HepG2 (cell line): ENCODE measurements at regions not wholly inside any gene's neighbourhood (a gene's known extent, or its start where the extent isn't known, plus 50 kb on each side); places are given as distances from the start of the nearest gene placed in this dataset.

Experiments
- ATAC-seq: fragments of 200-7000 bp; cut with Tn5 transposase; 3 replicates; pipeline ENCODE4 v1.9.1; 2020; ENCODE audit warnings: mild to moderate bottlenecking, moderate library complexity
- BruUV-seq: library from RNA; stranded (reverse); fragments of 400-500 nt; replicated peaks from 2 replicates; lab custom pipeline; 2021; lab: Mats Ljungman, UMichigan
- CTCF ChIA-PET: fragments of 300-600 bp; formaldehyde crosslinking; extraction: SDS; loops from one replicate; lab custom pipeline; 2021; ENCODE audit warnings: low total read pairs, inconsistent platforms, low intra/inter-chr PET ratio; lab: Yijun Ruan, JAX
- POLR2A ChIA-PET: fragments of 350-600 bp; sonication (Branson Sonifier 250); formaldehyde crosslinking; loops from one replicate; lab custom pipeline; 2020; ENCODE audit warnings: antibody characterized with exemption, inconsistent platforms; lab: Yijun Ruan, JAX
- DNase-seq: peaks from one replicate; pipeline ENCODE4 v3.0.0-alpha.2; 2015; ENCODE audit warnings: low spot score
- FAIRE-seq: peaks from 3 replicates; lab custom pipeline; 2011; peaks lifted over from hg19 to GRCh38; lab: Jason Lieb, UNC
- H2AFZ ChIP-seq: one replicate; pipeline ENCODE4 v1.6.1; 2011; ENCODE audit warnings: low read length, inconsistent platforms
- H3K27ac ChIP-seq: fragments of 300-600 bp; 3 replicates; pipeline ENCODE4 v1.8.0; 2011; ENCODE audit warnings: mixed run types, mild to moderate bottlenecking, mixed read lengths, low read length, inconsistent platforms; ENCODE audit not compliant: insufficient read depth; ENCODE audit errors: extremely low read length
- H3K27me3 ChIP-seq, 2 experiments: fragments of 200-600 bp in 1 of 2; 2 replicates in 1 of 2; 3 replicates in 1 of 2; pipeline versions ENCODE4 v1.6.0 to v1.8.0; 2011; ENCODE audit warnings: low read length in 2 of 2, mild to moderate bottlenecking in 2 of 2, moderate library complexity in 2 of 2, inconsistent platforms in 1 of 2; ENCODE audit not compliant: insufficient read depth in 2 of 2, control insufficient read depth in 1 of 2
- H3K36me3 ChIP-seq, 2 experiments: fragments of 200-600 bp in 1 of 2; replicated peaks in 1 of 2; 2 replicates in 1 of 2; 3 replicates in 1 of 2; pipeline versions ENCODE4 v1.5.1 to v1.8.0; 2011; ENCODE audit warnings: low read length in 2 of 2, inconsistent platforms in 1 of 2; ENCODE audit not compliant: insufficient read depth in 2 of 2, control insufficient read depth in 1 of 2
- H3K4me1 ChIP-seq: 2 replicates; pipeline ENCODE4 v1.5.1; 2012; ENCODE audit warnings: low read length, inconsistent platforms; ENCODE audit not compliant: insufficient read depth
- H3K4me2 ChIP-seq: 2 replicates; pipeline ENCODE4 v1.6.0; 2011; ENCODE audit warnings: low read depth, low read length, inconsistent platforms
- H3K4me3 ChIP-seq, 3 experiments: fragments of 200-600 bp in 1 of 3; sonication (generic), shearing (Covaris generic) in 1 of 3; replicated peaks in 1 of 3; 2 replicates each; pipeline ENCODE4 v1.5.1; 2011 to 2016; ENCODE audit warnings: low read length in 3 of 3, inconsistent platforms in 2 of 3, low read depth in 2 of 3, mild to moderate bottlenecking in 2 of 3, control low read depth in 1 of 3, mixed read lengths in 1 of 3; ENCODE audit not compliant: insufficient read depth in 1 of 3
- H3K79me2 ChIP-seq: one replicate; pipeline ENCODE4 v1.6.1; 2011; ENCODE audit warnings: low read length, inconsistent platforms; ENCODE audit not compliant: insufficient read depth
- H3K9ac ChIP-seq: 2 replicates; pipeline ENCODE4 v1.6.0; 2011; ENCODE audit warnings: mild to moderate bottlenecking, low read depth, low read length, inconsistent platforms; ENCODE audit not compliant: insufficient read depth
- H3K9me3 ChIP-seq: 2 replicates; pipeline ENCODE4 v1.5.1; 2012; ENCODE audit warnings: mild to moderate bottlenecking, low read length
- H4K20me1 ChIP-seq: 2 replicates; pipeline ENCODE4 v1.6.0; 2011; ENCODE audit warnings: inconsistent platforms, mild to moderate bottlenecking, low read length, moderate library complexity; ENCODE audit not compliant: insufficient read depth
- JDP2 ChIP-seq: sonication (generic); formaldehyde crosslinking; IDR thresholded peaks from 2 replicates; pipeline ENCODE4 v1.8.1; 2022; ENCODE audit warnings: missing genetic modification reagents, borderline replicate concordance
- KDM5A ChIP-seq: fragments of 200-600 bp; sonication (generic); IDR thresholded peaks from 2 replicates; pipeline ENCODE4 v1.7.0; 2018; ENCODE audit warnings: antibody characterized with exemption, mild to moderate bottlenecking, low read length, borderline replicate concordance
- NFKB2 ChIP-seq: sonication (generic); formaldehyde crosslinking; IDR thresholded peaks from 2 replicates; pipeline ENCODE4 v1.4.0; 2020; ENCODE audit warnings: missing genetic modification reagents, borderline replicate concordance
- NFYB ChIP-seq: sonication (generic); formaldehyde crosslinking; IDR thresholded peaks from 2 replicates; pipeline ENCODE4 v1.4.0; 2020; ENCODE audit warnings: missing genetic modification reagents
- SKIL ChIP-seq: sonication (generic); formaldehyde crosslinking; IDR thresholded peaks from 2 replicates; pipeline ENCODE4 v1.8.0; 2022; ENCODE audit warnings: missing genetic modification reagents, mild to moderate bottlenecking, moderate library complexity, borderline replicate concordance
- ZFP1 ChIP-seq: IDR thresholded peaks from 2 replicates; pipeline ENCODE4 v1.6.1; 2016
- ZMYM3 ChIP-seq: sonication (generic); formaldehyde crosslinking; IDR thresholded peaks from 2 replicates; pipeline ENCODE4 v1.5.1; 2020; ENCODE audit warnings: mild to moderate bottlenecking, missing genetic modification reagents
- ZNF230 ChIP-seq: sonication (generic); formaldehyde crosslinking; IDR thresholded peaks from 2 replicates; pipeline ENCODE4 v1.4.0; 2020; ENCODE audit warnings: mild to moderate bottlenecking, missing genetic modification reagents
- ZNF251 ChIP-seq: sonication (generic); formaldehyde crosslinking; IDR thresholded peaks from 2 replicates; pipeline ENCODE4 v1.9.0; 2021; ENCODE audit warnings: mild to moderate bottlenecking, missing genetic modification reagents
- ZNF660 ChIP-seq: sonication (generic); formaldehyde crosslinking; IDR thresholded peaks from 2 replicates; pipeline ENCODE4 v1.5.1; 2020; ENCODE audit warnings: mild to moderate bottlenecking, low read depth, missing genetic modification reagents, borderline replicate concordance
- WGBS: methylation state at CpG from one replicate; pipeline ENCODE4 v1.1.6; 2017; ENCODE audit warnings: low lambda C conversion rate; 5-methylcytosine and 5-hydroxymethylcytosine counted together
- in situ Hi-C: cut with HindIII; loops from 2 replicates; pipeline ENCODE4 v1.10.0; 2017; ENCODE audit warnings: low pct_unique_long_range_greater_than_20kb; ENCODE audit not compliant: extremely low pct_ligation_motif_present
- intact Hi-C: fragments of 100-400 bp; cut with micrococcal nuclease; formaldehyde crosslinking; loops from one replicate; pipeline ENCODE4 v1.10.0; 2022; ENCODE audit not compliant: unreplicated experiment
- TF ChIP-seq, protein P1 (sequence below): IDR thresholded peaks from 2 replicates; pipeline ENCODE4 v1.6.1; 2012; ENCODE audit warnings: inconsistent platforms
- TF ChIP-seq, protein P2 (sequence below): sonication (generic); formaldehyde crosslinking; IDR thresholded peaks from 2 replicates; pipeline ENCODE4 v1.4.0; 2020; ENCODE audit warnings: missing genetic modification reagents, borderline replicate concordance

DNA sequence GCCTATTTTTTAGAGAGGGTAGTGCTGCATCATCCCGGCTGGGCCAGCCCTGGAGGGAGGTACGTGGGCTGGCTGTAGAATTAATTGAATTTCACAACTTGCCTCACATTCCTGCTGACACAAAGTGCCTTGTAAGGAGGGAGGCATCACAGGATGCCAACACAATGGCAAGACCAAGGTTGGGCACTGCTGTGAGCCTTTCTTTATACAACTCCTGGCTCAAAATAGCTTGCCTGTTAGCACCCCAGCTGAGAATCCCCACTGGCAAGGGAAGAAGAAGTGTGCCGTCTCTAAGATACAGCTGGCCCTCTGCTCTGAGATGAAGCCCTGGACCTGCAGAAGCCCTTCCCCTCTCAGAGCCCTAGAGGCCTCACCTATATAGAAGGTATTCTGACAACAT, 873.9 kb downstream of the GRID1 start:
- POLR2A ChIA-PET = no interaction called here
- no peak overlapping the region for H3K27ac ChIP-seq
- H3K79me2 ChIP-seq = no peaks in the 10 kb centered on the region
- no peaks in the 10 kb centered on the region for H3K36me3 ChIP-seq
- in situ Hi-C loops = no loop called here
- no peak overlapping the region for H3K4me3 ChIP-seq
- no TSS peak for BruUV-seq
- H3K27me3 ChIP-seq = no peaks in the 10 kb centered on the region
- H3K4me1 ChIP-seq = no peaks in the 10 kb centered on the region
- no peak for ATAC-seq
- no peak for FAIRE-seq
- H2AFZ ChIP-seq = no peak overlapping the region
- WGBS = 0% methylated on average over 1 of the region's 3 CpGs
- no peaks in the 10 kb centered on the region for H4K20me1 ChIP-seq
- no peak overlapping the region for H3K9ac ChIP-seq
- TF ChIP-seq, protein P1, sequence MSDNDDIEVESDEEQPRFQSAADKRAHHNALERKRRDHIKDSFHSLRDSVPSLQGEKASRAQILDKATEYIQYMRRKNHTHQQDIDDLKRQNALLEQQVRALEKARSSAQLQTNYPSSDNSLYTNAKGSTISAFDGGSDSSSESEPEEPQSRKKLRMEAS = no peak
- TF ChIP-seq ZNF230 (CRISPR knock-in tag) (no peak), KDM5A (no peak), ZNF660 (no peak), ZNF251 (no peak), SKIL (CRISPR knock-in tag) (no peak), ZFP1 (no peak), NFYB (CRISPR knock-in tag) (no peak), JDP2 (CRISPR knock-in tag) (no peak), ZMYM3 (CRISPR knock-in tag) (no peak), NFKB2 (CRISPR knock-in tag) (no peak)
- TF ChIP-seq, protein P2, sequence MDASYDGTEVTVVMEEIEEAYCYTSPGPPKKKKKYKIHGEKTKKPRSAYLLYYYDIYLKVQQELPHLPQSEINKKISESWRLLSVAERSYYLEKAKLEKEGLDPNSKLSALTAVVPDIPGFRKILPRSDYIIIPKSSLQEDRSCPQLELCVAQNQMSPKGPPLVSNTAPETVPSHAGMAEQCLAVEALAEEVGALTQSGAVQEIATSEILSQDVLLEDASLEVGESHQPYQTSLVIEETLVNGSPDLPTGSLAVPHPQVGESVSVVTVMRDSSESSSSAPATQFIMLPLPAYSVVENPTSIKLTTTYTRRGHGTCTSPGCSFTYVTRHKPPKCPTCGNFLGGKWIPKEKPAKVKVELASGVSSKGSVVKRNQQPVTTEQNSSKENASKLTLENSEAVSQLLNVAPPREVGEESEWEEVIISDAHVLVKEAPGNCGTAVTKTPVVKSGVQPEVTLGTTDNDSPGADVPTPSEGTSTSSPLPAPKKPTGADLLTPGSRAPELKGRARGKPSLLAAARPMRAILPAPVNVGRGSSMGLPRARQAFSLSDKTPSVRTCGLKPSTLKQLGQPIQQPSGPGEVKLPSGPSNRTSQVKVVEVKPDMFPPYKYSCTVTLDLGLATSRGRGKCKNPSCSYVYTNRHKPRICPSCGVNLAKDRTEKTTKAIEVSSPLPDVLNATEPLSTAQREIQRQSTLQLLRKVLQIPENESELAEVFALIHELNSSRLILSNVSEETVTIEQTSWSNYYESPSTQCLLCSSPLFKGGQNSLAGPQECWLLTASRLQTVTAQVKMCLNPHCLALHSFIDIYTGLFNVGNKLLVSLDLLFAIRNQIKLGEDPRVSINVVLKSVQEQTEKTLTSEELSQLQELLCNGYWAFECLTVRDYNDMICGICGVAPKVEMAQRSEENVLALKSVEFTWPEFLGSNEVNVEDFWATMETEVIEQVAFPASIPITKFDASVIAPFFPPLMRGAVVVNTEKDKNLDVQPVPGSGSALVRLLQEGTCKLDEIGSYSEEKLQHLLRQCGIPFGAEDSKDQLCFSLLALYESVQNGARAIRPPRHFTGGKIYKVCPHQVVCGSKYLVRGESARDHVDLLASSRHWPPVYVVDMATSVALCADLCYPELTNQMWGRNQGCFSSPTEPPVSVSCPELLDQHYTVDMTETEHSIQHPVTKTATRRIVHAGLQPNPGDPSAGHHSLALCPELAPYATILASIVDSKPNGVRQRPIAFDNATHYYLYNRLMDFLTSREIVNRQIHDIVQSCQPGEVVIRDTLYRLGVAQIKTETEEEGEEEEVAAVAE (CRISPR knock-in tag) = no peak
- TF ChIP-seq, all 625 proteins: peak for 0
- no peak for DNase-seq
- intact Hi-C loops = no loop called here
- no peaks in the 10 kb centered on the region for H3K9me3 ChIP-seq
- CTCF ChIA-PET = no interaction called here
- H3K4me2 ChIP-seq = no peak overlapping the region
